DOHH2 (cell line): ENCODE measurements at regions not wholly inside any gene's neighbourhood (a gene's known extent, or its start where the extent isn't known, plus 50 kb on each side); places are given as distances from the start of the nearest gene placed in this dataset.

Experiments used
- H3F3A ChIP-seq: fragments of 200-600 bp; sonication (generic), shearing (Covaris generic); 2 replicates; pipeline ENCODE4 v1.6.0; 2016; ENCODE audit warnings: antibody characterized with exemption, mild to moderate bottlenecking; ENCODE audit not compliant: control insufficient read depth, insufficient read depth
- H3K27ac ChIP-seq: fragments of 200-600 bp; sonication (generic); 2 replicates; pipeline ENCODE4 v1.5.1; 2014; ENCODE audit warnings: low read depth, mild to moderate bottlenecking, low read length, moderate library complexity
- H3K27me3 ChIP-seq: fragments of 200-600 bp; sonication (generic); 2 replicates; pipeline ENCODE4 v1.6.1; 2014; ENCODE audit warnings: mild to moderate bottlenecking, low read length, mixed read lengths; ENCODE audit not compliant: control insufficient read depth
- H3K36me3 ChIP-seq: fragments of 200-600 bp; sonication (generic); 2 replicates; pipeline ENCODE4 v1.6.1; 2014; ENCODE audit warnings: mild to moderate bottlenecking, low read length, moderate library complexity, mixed read lengths; ENCODE audit not compliant: control insufficient read depth
- H3K4me1 ChIP-seq: fragments of 200-600 bp; sonication (generic); 2 replicates; pipeline ENCODE4 v1.6.1; 2014; ENCODE audit warnings: mild to moderate bottlenecking, low read length, mixed read lengths; ENCODE audit not compliant: control insufficient read depth
- H3K4me2 ChIP-seq: fragments of 200-600 bp; sonication (generic); 2 replicates; pipeline ENCODE4 v1.6.0; 2014; ENCODE audit warnings: mild to moderate bottlenecking, low read length, moderate library complexity
- H3K4me3 ChIP-seq: fragments of 200-600 bp; sonication (generic); 2 replicates; pipeline ENCODE4 v1.5.1; 2014; ENCODE audit warnings: mild to moderate bottlenecking, low read length, mixed read lengths
- H3K79me2 ChIP-seq: fragments of 200-600 bp; sonication (generic); 2 replicates; pipeline ENCODE4 v1.6.1; 2014; ENCODE audit warnings: mild to moderate bottlenecking, low read length, mixed read lengths; ENCODE audit not compliant: control insufficient read depth
- H3K9me2 ChIP-seq: fragments of 200-600 bp; sonication (generic); replicated peaks from 2 replicates; pipeline ENCODE4 v1.6.1; 2014; ENCODE audit warnings: mild to moderate bottlenecking, low read length, mixed read lengths; ENCODE audit not compliant: control insufficient read depth
- H3K9me3 ChIP-seq: fragments of 200-600 bp; sonication (generic); 2 replicates; pipeline ENCODE4 v1.6.1; 2014; ENCODE audit warnings: antibody characterized with exemption, low read length, mixed read lengths; ENCODE audit not compliant: control insufficient read depth, insufficient read depth
- H4K20me1 ChIP-seq: fragments of 200-600 bp; sonication (generic); 2 replicates; pipeline ENCODE4 v1.6.0; 2014; ENCODE audit warnings: low read depth, mild to moderate bottlenecking, antibody characterized with exemption, low read length, moderate library complexity; ENCODE audit not compliant: control insufficient read depth, insufficient read depth
- EZH2phosphoT487 ChIP-seq: fragments of 200-600 bp; sonication (generic); IDR thresholded peaks from 2 replicates; pipeline ENCODE4 v1.6.1; 2017; ENCODE audit warnings: borderline replicate concordance, mild to moderate bottlenecking, antibody characterized with exemption, low read length, moderate library complexity, mixed read lengths
- TF ChIP-seq, protein P1 (sequence below): fragments of 200-600 bp; sonication (generic); IDR thresholded peaks from one replicate; pipeline ENCODE4 v1.5.1; 2014; ENCODE audit warnings: antibody characterized with exemption, mild to moderate bottlenecking, low read depth, low read length; ENCODE audit not compliant: poor library complexity, severe bottlenecking

- H3K27ac ChIP-seq = no peak overlapping the region
- H3K36me3 ChIP-seq = no peaks in the 10 kb centered on the region
- H3K9me3 ChIP-seq = no peaks in the 10 kb centered on the region
- H4K20me1 ChIP-seq = no peaks in the 10 kb centered on the region
- H3K4me3 ChIP-seq = no peak overlapping the region
- no peaks in the 10 kb centered on the region for H3K9me2 ChIP-seq
- H3K27me3 ChIP-seq = no peaks in the 10 kb centered on the region
- no peaks in the 10 kb centered on the region for H3K79me2 ChIP-seq
- H3F3A ChIP-seq = no peaks in the 10 kb centered on the region
- H3K4me2 ChIP-seq = no peak overlapping the region
- H3K4me1 ChIP-seq = no peaks in the 10 kb centered on the region
- TF ChIP-seq EZH2phosphoT487 = no peak
- TF ChIP-seq, protein P1, sequence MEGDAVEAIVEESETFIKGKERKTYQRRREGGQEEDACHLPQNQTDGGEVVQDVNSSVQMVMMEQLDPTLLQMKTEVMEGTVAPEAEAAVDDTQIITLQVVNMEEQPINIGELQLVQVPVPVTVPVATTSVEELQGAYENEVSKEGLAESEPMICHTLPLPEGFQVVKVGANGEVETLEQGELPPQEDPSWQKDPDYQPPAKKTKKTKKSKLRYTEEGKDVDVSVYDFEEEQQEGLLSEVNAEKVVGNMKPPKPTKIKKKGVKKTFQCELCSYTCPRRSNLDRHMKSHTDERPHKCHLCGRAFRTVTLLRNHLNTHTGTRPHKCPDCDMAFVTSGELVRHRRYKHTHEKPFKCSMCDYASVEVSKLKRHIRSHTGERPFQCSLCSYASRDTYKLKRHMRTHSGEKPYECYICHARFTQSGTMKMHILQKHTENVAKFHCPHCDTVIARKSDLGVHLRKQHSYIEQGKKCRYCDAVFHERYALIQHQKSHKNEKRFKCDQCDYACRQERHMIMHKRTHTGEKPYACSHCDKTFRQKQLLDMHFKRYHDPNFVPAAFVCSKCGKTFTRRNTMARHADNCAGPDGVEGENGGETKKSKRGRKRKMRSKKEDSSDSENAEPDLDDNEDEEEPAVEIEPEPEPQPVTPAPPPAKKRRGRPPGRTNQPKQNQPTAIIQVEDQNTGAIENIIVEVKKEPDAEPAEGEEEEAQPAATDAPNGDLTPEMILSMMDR = no peak
Observed at GRCh38 chr9:118029425-118029824, 325.2 kb downstream of the TLR4 start.

- no peak overlapping the region for H3K4me2 ChIP-seq
- TF ChIP-seq EZH2phosphoT487 = no peak
- TF ChIP-seq, protein P1 = no peak
- no peaks in the 10 kb centered on the region for H4K20me1 ChIP-seq
- H3F3A ChIP-seq = no peaks in the 10 kb centered on the region
- no peaks in the 10 kb centered on the region for H3K79me2 ChIP-seq
- H3K36me3 ChIP-seq = no peaks in the 10 kb centered on the region
- H3K9me3 ChIP-seq = no peaks in the 10 kb centered on the region
- H3K9me2 ChIP-seq = no peaks in the 10 kb centered on the region
- no peaks in the 10 kb centered on the region for H3K27me3 ChIP-seq
- H3K27ac ChIP-seq = no peak overlapping the region
- H3K4me1 ChIP-seq = no peaks in the 10 kb centered on the region
- H3K4me3 ChIP-seq = no peak overlapping the region
Observed at GRCh38 chr9:118034701-118035100, 330.5 kb downstream of the TLR4 start.

- no peaks in the 10 kb centered on the region for H3F3A ChIP-seq
- no peak overlapping the region for H3K27ac ChIP-seq
- H3K9me2 ChIP-seq = no peaks in the 10 kb centered on the region
- TF ChIP-seq EZH2phosphoT487 = no peak
- TF ChIP-seq, protein P1 = no peak
- H3K4me2 ChIP-seq = no peak overlapping the region
- no peak overlapping the region for H3K4me3 ChIP-seq
- H3K27me3 ChIP-seq = no peaks in the 10 kb centered on the region
- H3K79me2 ChIP-seq = no peaks in the 10 kb centered on the region
- no peaks in the 10 kb centered on the region for H3K36me3 ChIP-seq
- no peaks in the 10 kb centered on the region for H3K9me3 ChIP-seq
- no peaks in the 10 kb centered on the region for H3K4me1 ChIP-seq
- H4K20me1 ChIP-seq = no peaks in the 10 kb centered on the region
Observed at GRCh38 chr9:118038713-118039112, 334.5 kb downstream of the TLR4 start.

DNA sequence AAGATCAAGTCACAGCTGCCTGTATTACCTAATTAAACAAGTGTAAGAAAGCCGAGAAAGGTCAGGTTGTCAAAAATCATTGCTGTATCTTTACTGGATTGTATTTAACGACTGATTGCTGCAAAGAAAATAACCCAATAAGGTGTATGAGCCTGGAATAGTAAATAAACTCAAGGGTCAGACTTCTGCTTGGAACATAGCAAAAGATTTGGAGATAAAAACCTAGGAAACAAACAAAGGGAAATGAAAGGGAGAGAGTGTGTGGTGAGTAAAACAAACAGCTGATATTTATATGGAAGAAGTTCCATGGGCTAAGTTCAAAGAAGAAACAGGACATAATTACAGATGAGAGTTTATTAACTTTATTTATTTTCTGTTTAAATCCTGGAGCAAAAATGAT lies 354.0 kb downstream of the TLR4 start:
- Histone ChIP-seq H3K9me3 (no peaks in the 10 kb centered on the region), H3F3A (no peaks in the 10 kb centered on the region), H3K27ac (no peak overlapping the region), H3K79me2 (no peaks in the 10 kb centered on the region), H3K4me3 (no peak overlapping the region), H3K9me2 (no peaks in the 10 kb centered on the region), H4K20me1 (no peaks in the 10 kb centered on the region), H3K4me1 (no peaks in the 10 kb centered on the region), H3K27me3 (no peaks in the 10 kb centered on the region), H3K4me2 (no peak overlapping the region), H3K36me3 (no peaks in the 10 kb centered on the region)
- no peak for TF ChIP-seq EZH2phosphoT487
- TF ChIP-seq, protein P1 = no peak
